ENCODE measurements at regions not wholly inside any gene's neighbourhood (a gene's known extent, or its start where the extent isn't known, plus 50 kb on each side); places are given as distances from the start of the nearest gene placed in this dataset.

DNA sequence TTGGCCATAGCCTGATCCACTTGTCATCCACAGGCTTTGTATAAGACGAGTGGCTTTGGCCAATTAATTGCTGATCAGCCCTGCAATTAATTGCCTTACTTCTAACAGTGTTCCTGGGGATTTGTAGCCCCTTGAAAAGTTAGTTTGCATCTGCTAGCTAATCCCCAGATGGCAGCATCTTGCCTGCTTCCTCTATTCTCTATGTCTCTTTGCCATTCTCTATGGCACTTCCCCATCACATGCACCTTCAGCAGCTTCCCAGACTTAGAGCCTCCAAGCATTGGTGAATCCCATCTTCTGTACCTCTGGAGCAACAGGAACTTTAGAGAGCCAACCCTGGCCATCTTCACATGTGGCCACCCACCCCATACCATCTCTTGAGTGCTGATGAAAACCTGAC is 197.0 kb upstream of the DMAC1 start:
- Histone ChIP-seq H3K4me2 (ENCODE audit: low read depth, low read length, poor library complexity, severe bottlenecking) (no peak overlapping the region), H3K36me3 (ENCODE audit: low read length) (no peaks in the 10 kb centered on the region), H3K27me3 (ENCODE audit: low read length) (no peaks in the 10 kb centered on the region), H3K9ac (ENCODE audit: low read length) (no peak overlapping the region), H3K79me2 (ENCODE audit: insufficient read depth, low read length) (no peaks in the 10 kb centered on the region), H2AFZ (ENCODE audit: low read depth, low read length, severe bottlenecking) (no peak overlapping the region), H3K27ac (ENCODE audit: low read depth, low read length) (no peak overlapping the region), H3K9me2 (replicated peaks; ENCODE audit: insufficient read depth, low read length) (no peaks in the 10 kb centered on the region), H3K9me3 (ENCODE audit: insufficient read depth, low read length) (no peaks in the 10 kb centered on the region), H4K20me1 (ENCODE audit: low read depth, low read length) (no peaks in the 10 kb centered on the region), H3K4me3 (ENCODE audit: insufficient read depth, low read length, poor library complexity, severe bottlenecking) (no peak overlapping the region), H3F3A (ENCODE audit: insufficient read depth) (no peaks in the 10 kb centered on the region)
- TF ChIP-seq, protein P1, sequence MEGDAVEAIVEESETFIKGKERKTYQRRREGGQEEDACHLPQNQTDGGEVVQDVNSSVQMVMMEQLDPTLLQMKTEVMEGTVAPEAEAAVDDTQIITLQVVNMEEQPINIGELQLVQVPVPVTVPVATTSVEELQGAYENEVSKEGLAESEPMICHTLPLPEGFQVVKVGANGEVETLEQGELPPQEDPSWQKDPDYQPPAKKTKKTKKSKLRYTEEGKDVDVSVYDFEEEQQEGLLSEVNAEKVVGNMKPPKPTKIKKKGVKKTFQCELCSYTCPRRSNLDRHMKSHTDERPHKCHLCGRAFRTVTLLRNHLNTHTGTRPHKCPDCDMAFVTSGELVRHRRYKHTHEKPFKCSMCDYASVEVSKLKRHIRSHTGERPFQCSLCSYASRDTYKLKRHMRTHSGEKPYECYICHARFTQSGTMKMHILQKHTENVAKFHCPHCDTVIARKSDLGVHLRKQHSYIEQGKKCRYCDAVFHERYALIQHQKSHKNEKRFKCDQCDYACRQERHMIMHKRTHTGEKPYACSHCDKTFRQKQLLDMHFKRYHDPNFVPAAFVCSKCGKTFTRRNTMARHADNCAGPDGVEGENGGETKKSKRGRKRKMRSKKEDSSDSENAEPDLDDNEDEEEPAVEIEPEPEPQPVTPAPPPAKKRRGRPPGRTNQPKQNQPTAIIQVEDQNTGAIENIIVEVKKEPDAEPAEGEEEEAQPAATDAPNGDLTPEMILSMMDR (IDR thresholded peaks at IDR 0.05; ENCODE audit: insufficient read depth, low read length, poor library complexity, severe bottlenecking), result no peak
- TF ChIP-seq EZH2phosphoT487 (conservative IDR thresholded peaks at IDR 0.05; ENCODE audit: low read length), result no peak

- Histone ChIP-seq H4K20me1 (ENCODE audit: low read depth, low read length) (no peaks in the 10 kb centered on the region), H3K4me3 (ENCODE audit: insufficient read depth, low read length, poor library complexity, severe bottlenecking) (no peak overlapping the region), H3K27me3 (ENCODE audit: low read length) (no peaks in the 10 kb centered on the region), H3K79me2 (ENCODE audit: insufficient read depth, low read length) (no peaks in the 10 kb centered on the region), H3K9ac (ENCODE audit: low read length) (no peak overlapping the region), H3K27ac (ENCODE audit: low read depth, low read length) (no peak overlapping the region), H3K4me2 (ENCODE audit: low read depth, low read length, poor library complexity, severe bottlenecking) (no peak overlapping the region), H2AFZ (ENCODE audit: low read depth, low read length, severe bottlenecking) (no peak overlapping the region), H3F3A (ENCODE audit: insufficient read depth) (no peaks in the 10 kb centered on the region), H3K36me3 (ENCODE audit: low read length) (no peaks in the 10 kb centered on the region), H3K9me2 (replicated peaks; ENCODE audit: insufficient read depth, low read length) (no peaks in the 10 kb centered on the region), H3K9me3 (ENCODE audit: insufficient read depth, low read length) (no peaks in the 10 kb centered on the region)
- TF ChIP-seq EZH2phosphoT487 (conservative IDR thresholded peaks at IDR 0.05; ENCODE audit: low read length), result no peak
- TF ChIP-seq, protein P1 (IDR thresholded peaks at IDR 0.05; ENCODE audit: insufficient read depth, low read length, poor library complexity, severe bottlenecking), result no peak
These were observed 189.2 kb upstream of the DMAC1 start for GRCh38 chr9:7988644-7989280.

DNA sequence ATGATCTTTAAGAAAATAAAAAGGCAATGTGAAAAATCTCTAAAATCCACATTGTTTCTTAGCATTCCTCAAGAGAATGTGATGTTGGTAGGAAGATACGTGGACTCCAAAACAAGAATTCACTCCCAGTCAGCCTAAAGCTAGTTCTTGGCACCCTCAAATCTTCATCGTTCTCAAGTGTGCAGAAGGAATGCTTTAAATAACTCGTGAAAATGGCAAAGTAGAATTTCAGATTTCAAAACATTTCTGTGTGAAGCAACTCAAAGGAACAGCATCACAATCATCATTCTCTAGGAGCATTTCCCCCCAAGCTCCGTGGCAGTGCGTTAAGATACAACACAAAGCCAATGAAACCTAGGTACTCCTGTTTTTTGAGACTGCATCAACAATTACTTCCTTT is 185.1 kb upstream of the DMAC1 start:
- H2AFZ ChIP-seq (ENCODE audit: low read depth, low read length, severe bottlenecking), result no peak overlapping the region
- no peaks in the 10 kb centered on the region for H3F3A ChIP-seq (ENCODE audit: insufficient read depth)
- no peaks in the 10 kb centered on the region for H3K36me3 ChIP-seq (ENCODE audit: low read length)
- H3K27ac ChIP-seq (ENCODE audit: low read depth, low read length), result no peak overlapping the region
- H3K4me2 ChIP-seq (ENCODE audit: low read depth, low read length, poor library complexity, severe bottlenecking), result no peak overlapping the region
- H4K20me1 ChIP-seq (ENCODE audit: low read depth, low read length), result no peaks in the 10 kb centered on the region
- H3K79me2 ChIP-seq (ENCODE audit: insufficient read depth, low read length), result no peaks in the 10 kb centered on the region
- no peak overlapping the region for H3K4me3 ChIP-seq (ENCODE audit: insufficient read depth, low read length, poor library complexity, severe bottlenecking)
- H3K9me3 ChIP-seq (ENCODE audit: insufficient read depth, low read length), result no peaks in the 10 kb centered on the region
- TF ChIP-seq, protein P1 (IDR thresholded peaks at IDR 0.05; ENCODE audit: insufficient read depth, low read length, poor library complexity, severe bottlenecking), result no peak
- no peak for TF ChIP-seq EZH2phosphoT487 (conservative IDR thresholded peaks at IDR 0.05; ENCODE audit: low read length)
- H3K27me3 ChIP-seq (ENCODE audit: low read length), result no peaks in the 10 kb centered on the region
- no peaks in the 10 kb centered on the region for H3K9me2 ChIP-seq (replicated peaks; ENCODE audit: insufficient read depth, low read length)
- no peak overlapping the region for H3K9ac ChIP-seq (ENCODE audit: low read length)
